Ammon's horn (tissue), 1 donor: ENCODE measurements at regions not wholly inside any gene's neighbourhood (a gene's known extent, or its start where the extent isn't known, plus 50 kb on each side); places are given as distances from the start of the nearest gene placed in this dataset.

Experiments
- DNase-seq: peaks from one replicate; pipeline ENCODE4 v3.0.0-alpha.2; 2016; ENCODE audit warnings: low spot score

DNA sequence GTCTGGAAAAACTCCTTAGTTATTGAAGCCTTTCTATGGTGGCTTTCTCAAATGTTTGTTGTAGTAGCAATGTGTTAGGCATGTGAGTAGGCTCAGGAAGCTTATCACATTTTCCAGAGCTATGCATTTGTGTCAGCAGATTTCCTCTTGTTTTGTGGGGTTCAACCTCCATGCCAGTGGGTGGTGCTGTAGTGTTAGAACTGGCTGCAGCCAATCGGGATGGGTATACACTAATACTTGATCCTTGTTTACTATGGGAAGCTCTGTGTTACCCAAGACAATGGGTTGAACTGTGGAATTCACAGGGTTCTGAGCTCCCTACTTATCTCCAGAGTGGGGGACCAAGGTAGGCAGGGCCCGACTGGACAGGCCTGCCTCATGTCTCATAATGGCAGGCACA, 348.5 kb upstream of the ADAMTS5 start:
- no peak for DNase-seq

DNA sequence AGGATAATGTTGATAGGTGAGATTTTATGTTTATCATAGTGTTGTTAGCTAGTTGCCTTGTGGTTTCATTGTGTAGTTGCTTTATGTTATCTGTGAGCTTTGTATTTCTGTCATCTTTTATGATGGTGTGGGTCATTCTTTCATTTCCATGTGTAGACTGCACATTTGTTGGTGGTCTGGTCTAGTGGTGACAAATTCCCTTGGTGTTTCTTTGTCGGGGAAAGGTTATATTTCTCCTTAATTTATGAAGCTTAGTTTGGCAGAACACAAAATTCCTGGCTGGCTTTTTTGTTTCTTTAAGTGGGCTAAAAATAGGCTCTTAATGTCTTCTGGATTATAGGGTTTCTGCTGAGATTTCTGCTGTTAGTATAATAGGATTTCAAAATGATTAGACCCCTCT, 347.2 kb upstream of the ADAMTS5 start:
- no peak for DNase-seq

DNA sequence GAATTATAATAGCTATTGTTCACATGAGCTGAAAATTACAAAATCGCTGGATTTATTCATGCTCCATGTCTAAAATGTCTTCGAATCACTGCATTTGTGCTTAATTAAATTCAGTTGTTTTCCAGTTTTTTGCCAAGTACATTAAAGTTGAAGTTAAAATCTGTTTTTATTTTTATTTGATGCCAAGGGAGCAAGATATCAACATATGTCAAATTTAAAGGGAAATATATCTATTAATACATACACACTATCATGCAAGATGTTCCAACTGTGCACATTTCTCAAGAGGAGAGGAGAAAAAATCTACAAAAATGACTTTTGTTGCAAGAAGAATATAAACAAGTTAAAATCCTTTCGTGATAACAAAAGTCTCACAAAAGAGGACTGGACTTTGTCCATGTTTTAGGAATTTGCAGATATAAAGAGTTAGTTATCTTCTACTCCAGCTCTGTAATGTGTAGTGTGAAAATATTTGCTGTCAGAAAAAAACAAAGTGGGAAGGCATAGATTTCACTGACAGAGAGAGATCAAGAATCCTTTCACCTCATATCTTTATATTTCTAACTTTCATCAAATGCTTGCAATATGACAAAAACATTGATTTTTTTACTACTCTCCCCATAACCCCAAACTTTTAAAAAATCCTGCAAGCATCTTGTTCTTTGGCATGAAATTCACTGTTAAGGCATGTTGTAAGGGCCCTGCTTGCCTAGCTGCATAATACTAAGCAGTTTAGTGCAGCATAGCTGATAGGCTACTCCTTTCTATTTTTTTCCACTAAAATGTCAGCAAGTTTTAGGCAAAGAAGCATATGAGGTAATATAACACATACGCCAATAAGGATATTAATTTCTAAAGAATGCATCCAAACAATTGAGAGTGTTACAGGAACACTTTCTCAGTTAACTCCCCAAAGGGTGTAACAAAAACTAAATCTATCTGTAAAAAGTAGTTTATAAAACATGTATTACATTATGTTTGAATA, 340.2 kb upstream of the ADAMTS5 start:
- DNase-seq, result no peak

DNA sequence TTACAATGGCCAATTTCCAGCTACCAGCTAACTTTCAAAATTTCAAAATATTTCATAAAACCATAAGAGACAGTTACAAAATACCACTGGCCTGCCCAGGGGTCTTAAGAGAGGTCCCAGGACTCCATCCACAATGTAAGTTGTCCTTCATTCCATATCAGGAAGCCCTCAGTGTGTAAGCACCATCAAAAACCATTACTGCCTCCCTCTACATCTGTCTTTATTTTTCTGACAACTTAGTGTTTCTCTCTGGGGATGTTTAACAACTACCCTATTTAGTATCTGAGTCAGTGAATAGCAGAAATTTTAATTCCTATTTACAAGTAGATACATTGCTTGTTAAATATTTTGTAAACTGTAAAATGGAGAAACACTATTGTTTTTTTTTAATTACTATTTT, 339.3 kb upstream of the ADAMTS5 start:
- DNase-seq, result no peak

DNA sequence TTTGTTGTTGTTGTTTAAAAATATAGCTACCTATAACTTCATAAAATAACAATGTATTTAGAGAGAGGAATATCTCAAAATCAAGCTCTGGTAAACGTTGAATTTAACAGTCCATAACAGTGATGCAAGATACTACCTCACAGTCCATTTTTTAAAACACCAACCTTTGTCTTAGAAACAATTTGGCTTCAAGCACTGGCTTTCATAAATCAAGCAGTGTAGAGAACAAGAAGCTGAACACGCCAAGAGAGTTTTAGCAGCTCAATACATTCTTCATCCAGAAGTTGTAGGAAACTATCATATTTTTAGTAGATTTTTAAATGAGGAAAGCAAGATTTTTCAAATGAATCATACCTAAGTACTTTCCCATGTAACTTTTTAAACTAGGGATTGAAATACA, 334.3 kb upstream of the ADAMTS5 start:
- no peak for DNase-seq

DNA sequence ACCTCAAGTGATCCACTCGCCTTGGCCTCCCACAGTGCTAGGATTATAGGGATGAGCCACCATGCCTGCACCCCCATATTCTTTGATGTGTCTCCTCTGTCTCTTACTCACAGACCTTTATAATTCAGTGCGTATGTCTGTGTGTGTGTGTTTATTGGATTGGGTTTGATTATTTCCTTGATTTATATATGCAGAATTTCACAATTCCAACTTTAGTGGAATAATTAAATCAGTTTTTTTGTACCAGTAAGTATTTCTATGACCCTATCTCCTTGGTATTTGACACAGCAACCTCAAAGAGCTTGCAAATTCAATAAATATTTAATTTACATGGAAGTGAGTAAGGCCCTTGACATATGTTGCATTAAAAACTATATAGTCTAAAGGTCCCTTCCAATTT, 333.9 kb upstream of the ADAMTS5 start:
- no peak for DNase-seq

DNA sequence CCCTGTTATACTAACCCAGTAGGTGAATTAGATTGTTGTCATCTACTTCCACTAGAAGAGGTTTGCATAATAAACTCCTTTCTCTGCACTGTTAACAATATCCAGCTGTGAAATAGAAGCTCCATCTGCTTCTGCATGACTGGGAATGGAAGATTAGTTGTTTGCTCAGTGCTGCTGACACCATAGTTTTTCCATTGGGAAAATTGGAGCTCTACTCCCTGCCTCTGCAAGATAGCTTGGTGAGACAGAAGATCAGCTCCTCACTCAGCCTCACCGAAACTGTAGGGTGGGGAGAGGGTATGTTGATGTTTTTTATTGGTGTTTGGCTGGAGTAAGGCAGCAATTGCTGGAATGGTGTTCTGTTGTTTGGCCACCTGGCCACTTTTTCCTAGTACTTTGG, 331.6 kb upstream of the ADAMTS5 start:
- DNase-seq, result no peak

DNA sequence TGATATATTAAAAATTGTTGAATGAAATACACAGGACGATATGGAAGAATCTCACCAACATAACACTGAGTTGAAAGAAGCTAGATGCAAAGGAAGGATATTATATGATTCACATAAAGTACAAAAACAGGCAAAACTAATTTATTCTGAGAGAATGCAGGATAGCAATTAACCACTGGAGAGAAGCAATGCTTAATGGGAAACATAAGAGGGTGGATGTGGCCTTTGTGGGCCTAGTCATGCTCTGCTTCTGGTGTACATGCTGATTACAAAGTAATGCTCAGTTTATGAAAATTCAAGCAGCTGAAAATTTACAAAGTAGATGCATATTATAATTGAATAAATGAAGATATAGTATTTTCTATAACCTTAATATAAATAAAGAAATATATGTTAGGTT, 326.4 kb upstream of the ADAMTS5 start:
- DNase-seq, result no peak

DNA sequence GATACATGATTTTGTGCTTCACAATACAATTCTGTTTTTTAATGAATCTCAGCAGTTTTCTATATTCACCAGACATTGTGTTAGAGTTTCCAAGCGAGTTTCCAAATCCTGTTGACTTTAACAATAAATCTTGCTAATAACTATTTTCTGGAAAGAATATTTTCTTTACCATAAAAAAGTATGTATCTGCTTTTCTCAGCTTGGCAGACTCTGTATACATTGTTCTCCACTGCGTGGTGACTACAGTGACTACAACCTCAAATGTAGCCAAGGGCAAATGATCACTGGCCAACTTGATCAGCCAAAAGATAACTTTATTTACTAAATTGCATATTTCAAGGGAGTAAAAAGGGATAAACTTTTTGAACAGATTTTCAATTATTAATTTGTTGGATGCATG, 325.9 kb upstream of the ADAMTS5 start:
- no peak for DNase-seq

DNA sequence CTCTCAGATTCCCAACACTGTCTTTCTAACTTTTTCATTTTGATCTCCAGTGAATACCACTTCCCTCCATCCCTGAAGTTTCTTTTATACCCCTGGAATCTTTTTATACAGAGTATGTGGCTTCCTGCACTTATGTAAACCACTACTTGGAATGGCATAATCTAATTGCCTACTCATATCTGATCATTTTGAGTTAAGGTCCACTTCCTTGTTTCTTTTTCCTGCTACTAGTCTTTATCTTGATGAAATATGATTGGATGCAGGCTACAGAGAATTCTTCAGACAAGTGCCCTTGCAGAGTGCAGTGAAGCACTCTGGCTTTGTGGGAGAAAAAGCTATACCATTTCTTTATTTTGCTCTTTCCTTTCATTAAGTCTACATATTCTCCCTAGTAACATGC, 325.3 kb upstream of the ADAMTS5 start:
- no peak for DNase-seq

DNA sequence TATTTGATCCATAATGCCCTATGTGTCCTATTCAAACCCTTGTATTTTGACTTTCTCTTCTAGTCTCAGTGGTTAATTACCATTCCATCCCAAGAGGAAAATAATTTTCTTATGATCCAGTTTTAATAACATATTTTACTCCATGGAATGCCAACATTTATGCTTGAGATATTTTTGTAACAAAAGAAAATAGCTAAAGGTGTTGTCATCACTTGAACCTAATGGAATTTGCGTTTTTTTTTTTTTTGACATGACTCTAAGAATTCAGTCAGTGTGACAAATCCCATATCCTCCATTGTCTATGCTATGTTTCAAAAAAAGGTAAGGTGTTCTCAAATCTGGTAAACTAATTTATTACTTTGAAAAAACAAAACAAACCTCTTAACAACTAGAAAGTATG, 324.1 kb upstream of the ADAMTS5 start:
- DNase-seq, result no peak

DNA sequence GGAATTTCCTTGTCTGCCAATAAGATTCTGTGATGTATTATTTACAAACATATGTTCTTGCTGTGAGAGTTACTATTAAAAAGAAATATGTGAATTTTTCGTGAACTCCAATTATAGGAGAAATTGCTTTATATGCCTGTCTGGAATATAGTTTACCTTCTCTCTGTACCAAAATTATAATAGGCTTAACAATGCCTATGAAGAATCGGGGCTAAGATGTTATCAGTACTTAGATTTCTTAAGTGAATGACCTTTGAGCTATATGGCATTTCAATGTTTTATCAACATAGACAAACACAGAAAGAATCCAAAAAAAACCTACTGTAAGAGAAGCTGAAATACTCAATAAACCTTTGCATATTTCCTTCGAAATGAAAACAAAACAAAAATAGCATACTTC, 323.1 kb upstream of the ADAMTS5 start:
- DNase-seq, result no peak

DNA sequence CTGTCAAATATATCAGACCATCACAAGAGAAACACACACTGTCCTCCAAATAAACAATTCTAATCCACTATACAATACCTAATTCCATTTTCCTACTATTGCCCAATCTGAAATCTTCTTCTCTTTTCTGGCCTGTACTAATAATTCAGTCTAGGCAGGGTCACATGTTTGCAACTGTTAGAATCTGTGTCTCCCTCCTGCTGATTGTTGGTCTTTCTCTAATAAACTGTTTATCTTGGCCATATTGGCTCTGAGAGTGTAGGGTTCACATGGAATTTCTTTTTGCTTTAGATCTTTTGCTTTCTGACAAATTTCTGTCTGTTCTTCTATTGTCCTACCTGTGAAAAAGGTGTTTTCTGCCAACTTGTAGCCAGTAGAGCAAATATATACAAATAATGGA, 319.9 kb upstream of the ADAMTS5 start:
- DNase-seq, result no peak

DNA sequence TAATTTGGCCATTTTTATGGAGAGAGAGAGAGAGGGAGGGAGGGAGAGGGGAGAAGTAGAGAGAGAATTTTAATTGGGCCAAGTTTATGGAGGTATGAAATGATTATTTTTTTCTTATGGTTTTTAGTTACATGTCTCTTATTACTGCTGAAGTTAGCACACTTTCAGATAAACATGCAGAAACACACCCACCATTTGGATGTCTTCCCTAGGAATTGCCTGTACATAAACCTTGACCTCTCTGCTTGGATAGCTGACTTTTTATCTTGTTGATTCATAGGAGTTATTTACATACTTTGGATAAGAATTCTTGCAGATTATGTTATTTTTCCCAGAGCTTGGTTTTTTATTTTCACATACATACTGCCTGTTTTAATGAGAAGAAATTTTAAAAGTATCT, 310.2 kb upstream of the ADAMTS5 start:
- DNase-seq, result no peak

DNA sequence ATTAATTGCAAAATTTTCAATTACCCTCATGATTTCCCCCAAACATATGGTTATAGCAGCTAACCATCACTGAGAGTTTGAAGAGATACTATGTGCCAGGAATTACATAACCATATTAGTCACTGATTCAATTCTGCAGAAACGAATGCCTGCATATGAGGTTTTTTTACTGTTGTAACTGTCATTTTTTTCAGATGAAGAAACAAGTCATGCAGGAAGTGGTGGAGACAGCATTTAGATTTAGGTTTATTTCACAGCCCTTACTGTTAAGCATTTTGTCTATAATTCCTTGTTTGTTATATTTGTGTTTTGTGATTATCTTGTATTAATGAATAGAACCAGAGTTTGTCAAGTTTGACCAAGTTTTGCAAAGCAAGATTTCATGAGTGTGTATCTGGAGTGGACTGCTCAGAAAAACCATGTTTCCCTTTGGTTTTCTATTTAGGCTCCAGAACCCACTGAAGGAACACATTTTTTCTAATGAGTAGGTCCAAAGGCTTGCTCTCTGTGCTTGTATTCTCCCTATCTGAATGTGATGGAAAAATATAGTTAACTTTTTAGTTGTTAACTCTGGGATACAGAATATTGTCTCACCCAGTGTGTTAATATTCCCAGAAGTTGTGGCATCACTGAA, 308.5 kb upstream of the ADAMTS5 start:
- peak; percentile 17 for DNase-seq

DNA sequence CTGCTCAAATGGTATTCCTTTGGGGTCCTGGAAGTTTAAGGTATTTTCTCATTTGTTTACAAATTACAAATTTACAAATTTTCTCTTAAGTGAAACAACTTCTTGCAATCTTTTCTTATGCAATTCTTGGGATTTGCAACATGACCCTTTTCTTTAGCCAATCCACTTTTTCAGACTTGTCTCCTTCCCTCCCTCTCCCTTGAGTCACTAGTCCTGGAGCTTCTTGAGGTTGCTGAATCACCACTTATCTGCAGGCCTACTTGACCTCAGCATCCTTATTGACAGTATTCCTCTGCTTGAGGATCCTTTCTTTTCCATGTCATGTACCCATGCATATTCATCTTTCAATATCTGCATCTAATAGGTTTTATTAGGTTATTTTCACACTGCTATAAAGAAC, 302.8 kb upstream of the ADAMTS5 start:
- DNase-seq, result no peak

DNA sequence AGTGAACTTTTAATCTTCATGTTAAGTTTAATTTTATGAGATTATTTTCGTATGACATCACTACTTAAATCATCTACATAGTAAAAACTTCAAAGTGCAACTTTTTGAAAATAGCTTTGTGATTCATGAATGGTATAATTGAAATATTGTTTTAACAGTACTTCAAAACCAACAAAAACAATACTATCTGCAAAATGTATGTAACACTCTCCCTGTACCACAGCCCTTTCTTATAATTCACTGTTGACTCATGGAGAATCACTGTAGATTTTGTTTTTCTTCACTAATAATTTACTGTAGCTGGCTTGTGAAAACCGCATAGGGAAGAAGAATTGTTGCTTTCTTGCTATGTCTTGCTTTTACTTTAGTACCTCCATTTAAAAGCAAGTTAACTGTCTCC, 301.4 kb upstream of the ADAMTS5 start:
- no peak for DNase-seq

DNA sequence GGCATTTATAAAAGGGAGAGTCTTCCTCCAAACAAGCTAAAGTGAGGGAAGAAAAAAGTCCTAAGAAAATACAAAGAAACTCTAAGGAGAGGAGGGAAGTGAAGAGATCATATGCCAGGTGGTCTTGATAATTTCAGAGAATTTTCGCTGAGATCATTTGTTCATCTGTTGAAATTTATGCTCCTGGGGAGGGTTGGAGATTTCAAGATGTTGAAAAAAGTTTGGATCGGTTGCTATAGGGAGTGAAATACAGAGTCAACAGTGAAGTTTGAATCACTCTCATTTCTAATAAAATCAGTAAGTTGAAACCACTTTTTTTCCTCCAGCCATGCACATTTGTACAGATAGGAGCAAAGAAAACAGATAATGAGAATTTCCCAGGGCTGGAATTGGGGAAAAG, 299.1 kb upstream of the ADAMTS5 start:
- no peak for DNase-seq

DNA sequence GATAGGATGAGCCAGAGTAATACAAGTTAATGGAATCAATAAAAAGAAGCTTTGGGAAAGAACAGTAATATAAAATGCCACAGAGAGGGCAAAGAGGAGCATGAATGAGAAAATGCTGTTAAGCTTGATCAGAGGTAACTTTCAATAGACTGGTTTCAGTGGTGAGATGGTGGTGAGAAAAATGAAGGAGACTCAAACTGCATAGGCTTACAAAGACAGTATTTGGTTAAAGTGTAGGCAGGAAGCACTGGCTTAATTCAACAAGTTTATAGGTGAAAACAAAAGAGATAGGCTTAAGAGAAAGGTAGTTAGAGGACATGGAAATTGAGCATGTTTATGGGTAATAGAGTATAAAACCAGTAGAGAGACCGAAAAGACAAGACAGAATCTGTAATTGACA, 298.6 kb upstream of the ADAMTS5 start:
- DNase-seq, result no peak

DNA sequence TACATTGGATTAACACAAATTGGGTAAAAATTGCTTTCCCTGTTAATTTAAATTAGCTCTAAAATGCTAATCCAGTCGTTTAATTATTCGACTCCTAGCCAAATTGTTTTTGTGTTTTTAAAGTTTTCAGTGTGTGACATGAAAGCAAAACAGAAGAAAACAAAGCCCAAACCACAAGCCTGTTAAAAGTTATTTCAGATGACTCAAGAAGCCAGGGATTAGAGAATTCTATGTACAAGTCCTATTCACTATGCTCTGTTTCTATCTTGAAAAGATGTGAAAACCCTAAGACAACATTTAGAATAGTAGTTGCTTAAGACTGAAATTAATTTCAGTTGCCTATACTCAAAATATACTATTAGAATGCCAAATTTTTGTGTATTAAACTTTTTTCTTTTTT, 294.8 kb upstream of the ADAMTS5 start:
- no peak for DNase-seq

DNA sequence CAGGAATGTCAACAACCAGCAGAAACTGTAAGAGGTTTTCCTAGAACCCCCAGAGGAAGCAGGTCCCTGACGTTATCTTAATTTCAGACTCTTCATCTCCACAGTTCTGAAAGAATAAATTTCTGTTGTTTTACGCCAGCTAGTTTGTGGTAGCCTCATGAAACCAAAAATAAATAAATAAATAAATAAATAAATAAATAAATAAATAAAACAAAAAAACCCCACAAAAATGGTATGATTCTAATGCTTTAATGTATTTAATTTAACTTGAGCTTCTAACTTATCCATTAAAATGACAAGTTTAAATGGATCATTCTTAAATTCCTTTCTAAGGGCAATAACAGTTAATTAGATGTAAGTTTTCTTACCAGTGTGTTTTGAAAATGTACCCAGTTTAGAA, 293.8 kb upstream of the ADAMTS5 start:
- DNase-seq, result no peak

DNA sequence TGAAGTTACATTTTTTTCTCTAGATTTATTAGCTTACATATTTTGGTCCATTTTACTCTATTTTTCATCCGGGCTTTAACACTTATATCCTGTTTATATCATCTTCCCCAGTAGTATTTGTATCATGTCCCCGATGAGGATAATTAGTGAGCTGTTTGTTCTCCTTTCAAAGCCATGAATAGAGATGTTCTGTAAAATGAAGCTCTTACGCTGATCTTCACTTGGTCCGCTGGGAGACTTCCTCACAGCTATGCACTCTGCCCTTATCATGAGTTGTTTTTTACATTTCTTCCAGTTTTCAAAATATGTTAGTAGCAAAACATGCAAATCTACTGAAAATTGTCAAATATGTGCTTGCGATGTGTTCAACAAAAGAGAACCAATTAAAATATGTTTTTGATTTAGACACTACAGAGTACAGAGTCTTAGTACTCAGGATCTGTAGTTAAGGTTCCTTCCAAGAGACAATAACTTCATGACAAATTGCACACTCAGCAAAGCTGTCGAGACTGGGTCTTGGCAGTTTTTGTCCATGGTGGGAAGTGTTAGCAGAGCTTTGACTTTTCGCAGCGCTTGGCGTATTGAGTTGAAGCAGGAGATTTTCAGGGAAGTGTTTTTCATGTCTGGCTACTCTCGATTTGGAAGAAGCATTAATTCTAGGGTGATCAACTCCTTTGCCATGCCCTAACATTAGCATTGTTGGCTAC, 292.0 kb upstream of the ADAMTS5 start:
- DNase-seq, result no peak
